Pancreas (tissue), 10 donors: ENCODE measurements at regions not wholly inside any gene's neighbourhood (a gene's known extent, or its start where the extent isn't known, plus 50 kb on each side); places are given as distances from the start of the nearest gene placed in this dataset.

ENCODE experiments used
- ATAC-seq, 4 donors: fragments of 200-7000 bp; cut with Tn5 transposase; one replicate each; pipeline versions ENCODE4 v1.8.0 to v1.9.1; 2020; ENCODE audit warnings: mild to moderate bottlenecking in 4 of 4, moderate library complexity in 4 of 4
- DNase-seq, 6 donors: peaks; one replicate each; pipeline ENCODE4 v3.0.0-alpha.2; 2020
- FAIRE-seq: peaks from 2 replicates; lab custom pipeline; 2012; peaks lifted over from hg19 to GRCh38; lab: Jason Lieb, UNC
- H3K27ac ChIP-seq, 4 donors: fragments of 200-600 bp; sonication (generic); 1 replicate in 3 of 4; 2 replicates in 1 of 4; pipeline versions ENCODE4 v1.5.0 to v1.8.0; 2020
- H3K27me3 ChIP-seq, 4 donors: fragments of 200-600 bp; one replicate each; pipeline ENCODE4 v1.8.0; 2021
- H3K36me3 ChIP-seq, 3 donors: fragments of 200-600 bp; sonication (generic) in 1 of 3; one replicate each; pipeline versions ENCODE4 v1.5.0 to v1.8.0; 2020 to 2021
- H3K4me1 ChIP-seq, 3 donors: fragments of 200-600 bp; one replicate each; pipeline ENCODE4 v1.8.0; 2021
- H3K4me3 ChIP-seq, 4 donors: fragments of 200-600 bp; sonication (generic) in 2 of 4; one replicate each; pipeline versions ENCODE4 v1.5.0 to v1.8.0; 2020 to 2021
- H3K9me3 ChIP-seq, 4 donors: fragments of 200-600 bp; one replicate each; pipeline ENCODE4 v1.8.0; 2021
- CTCF ChIP-seq, 4 donors: fragments of 200-600 bp; sonication (generic) in 3 of 4; IDR thresholded peaks; one replicate each; pipeline versions ENCODE4 v1.5.0 to v1.8.0; 2021; ENCODE audit warnings: antibody characterized with exemption in 4 of 4
- WGBS, 2 donors: extraction: QIAGEN DNeasy Blood & Tissue Kit; methylation state at CpG; one replicate each; pipeline ENCODE4 v1.1.7; 2013; 5-methylcytosine and 5-hydroxymethylcytosine counted together
- intact Hi-C, 3 donors: fragments of 100-400 bp; cut with DNase I; formaldehyde crosslinking; loops; one replicate each; pipeline versions ENCODE4 v1.11.1 to v1.14.2; 2022
- donor health status: healthy with polysubstance abuse.
- donor health status: DM: no; HTN: no; CAD: no; lungs with moderate emphysema.
- donor health status: DM: no; HTN: no; CAD: no.
- donor health status: control.
- donor health status: control.
- donor health status: Bipolar disorder and iron deficiency.
- donor health status: DM: yes; HTN: yes; CAD: no.
- donor health status: DM: no; HTN: no; CAD: no.
- donor health status: DM: no; HTN: no; CAD: no.
- donor health status: DM: yes; HTN: yes; CAD: no.

GRCh38 chr14:26845151-26845818, 247.5 kb upstream of the NOVA1 start:
- 24 to 25% methylated on average over 6 of the region's 6 CpGs for WGBS, 2 donors
- DNase-seq (peak in 1 of 6 donors; percentile 22), ATAC-seq (peak; percentile 38 to 60 (median 58)), FAIRE-seq (peak; percentile 84)
- no peaks in the 10 kb centered on the region for H3K27me3 ChIP-seq
- H3K27ac ChIP-seq, result peak overlapping the region in 2 of 4 donors; percentile 51 to 53
- intact Hi-C loops, result no loop called here
- H3K36me3 ChIP-seq, result no peaks in the 10 kb centered on the region
- peaks cover 25 to 57% (median 26%) of the 10 kb centered on the region in 3 donors for H3K4me1 ChIP-seq
- no peak for TF ChIP-seq CTCF (IDR thresholded peaks at IDR 0.05)
- H3K4me3 ChIP-seq, result no peak overlapping the region
- H3K9me3 ChIP-seq, result no peaks in the 10 kb centered on the region

GRCh38 chr14:26846388-26846787, 248.6 kb upstream of the NOVA1 start:
- no peak for ATAC-seq
- DNase-seq, result no peak
- intact Hi-C loops, result no loop called here

GRCh38 chr14:26849514-26849913, 251.7 kb upstream of the NOVA1 start:
- no peak for FAIRE-seq
- intact Hi-C loops, result no loop called here

More at GRCh38 chr14:26846388-26846787, 248.6 kb upstream of the NOVA1 start:
- no peaks in the 10 kb centered on the region for H3K27me3 ChIP-seq
- H3K36me3 ChIP-seq, result no peaks in the 10 kb centered on the region
- H3K9me3 ChIP-seq, result no peaks in the 10 kb centered on the region
- H3K4me3 ChIP-seq, result no peak overlapping the region
- peaks cover 22 to 49% (median 26%) of the 10 kb centered on the region in 3 donors for H3K4me1 ChIP-seq
- no peak for TF ChIP-seq CTCF (IDR thresholded peaks at IDR 0.05)
- H3K27ac ChIP-seq, result no peak overlapping the region
- FAIRE-seq, result no peak
- 19 to 25% methylated on average over 2 of the region's 2 CpGs for WGBS, 2 donors

GRCh38 chr14:26851793-26852192, 254.0 kb upstream of the NOVA1 start:
- FAIRE-seq, result no peak
- intact Hi-C loops, result no loop called here
- H3K4me1 ChIP-seq, result peaks cover 0 to 6% (median 6%) of the 10 kb centered on the region in 3 donors
- H3K9me3 ChIP-seq, result no peaks in the 10 kb centered on the region
- no peaks in the 10 kb centered on the region for H3K27me3 ChIP-seq
- TF ChIP-seq CTCF (IDR thresholded peaks at IDR 0.05), result no peak
- 92% methylated on average over 6 of the region's 6 CpGs for WGBS, 2 donors
- no peak overlapping the region for H3K4me3 ChIP-seq
- DNase-seq, result no peak
- no peak for ATAC-seq
- H3K27ac ChIP-seq, result no peak overlapping the region
- no peaks in the 10 kb centered on the region for H3K36me3 ChIP-seq

More at GRCh38 chr14:26849514-26849913, 251.7 kb upstream of the NOVA1 start:
- WGBS, 2 donors, result 48 to 61% methylated on average over 4 of the region's 4 CpGs
- Histone ChIP-seq H3K36me3 (no peaks in the 10 kb centered on the region), H3K27ac (no peak overlapping the region), H3K4me3 (no peak overlapping the region), H3K4me1 (peaks cover 9 to 22% (median 11%) of the 10 kb centered on the region in 3 donors), H3K27me3 (no peaks in the 10 kb centered on the region), H3K9me3 (no peaks in the 10 kb centered on the region)
- DNase-seq (no peak), ATAC-seq (no peak)
- no peak for TF ChIP-seq CTCF (IDR thresholded peaks at IDR 0.05)

- H3K4me3 ChIP-seq, result no peak overlapping the region
- no peak overlapping the region for H3K27ac ChIP-seq
- no peak for TF ChIP-seq CTCF (IDR thresholded peaks at IDR 0.05)
- ATAC-seq, result no peak
- DNase-seq, result no peak
- no peaks in the 10 kb centered on the region for H3K9me3 ChIP-seq
- WGBS, 2 donors, result 77 to 81% methylated on average over 7 of the region's 7 CpGs
- intact Hi-C loops, result no loop called here
- H3K4me1 ChIP-seq, result peaks cover 0 to 6% (median 5%) of the 10 kb centered on the region in 3 donors
- H3K27me3 ChIP-seq, result no peaks in the 10 kb centered on the region
- no peaks in the 10 kb centered on the region for H3K36me3 ChIP-seq
- FAIRE-seq, result no peak
These were observed 257.4 kb upstream of the NOVA1 start for GRCh38 chr14:26855077-26855753.
